BJ (cell line): ENCODE measurements at regions not wholly inside any gene's neighbourhood (a gene's known extent, or its start where the extent isn't known, plus 50 kb on each side); places are given as distances from the start of the nearest gene placed in this dataset.

Source experiments
- CTCF ChIA-PET: fragments of 350-600 bp; formaldehyde crosslinking; extraction: SDS; loops from one replicate; lab custom pipeline; 2021; ENCODE audit warnings: antibody characterized with exemption, inconsistent platforms; lab: Yijun Ruan, JAX
- POLR2A ChIA-PET: fragments of 300-600 bp; sonication (Branson Sonifier 250); formaldehyde crosslinking; extraction: SDS; loops from one replicate; lab custom pipeline; 2021; ENCODE audit warnings: antibody characterized with exemption; lab: Charles Lee
- DNase-seq: peaks from one replicate; pipeline ENCODE4 v3.0.0-alpha.2; 2011; ENCODE audit warnings: low read depth
- H3K27me3 ChIP-seq: 2 replicates; pipeline ENCODE4 v1.6.0; 2011; ENCODE audit warnings: low read length; ENCODE audit not compliant: control insufficient read depth, insufficient read depth
- H3K36me3 ChIP-seq: 2 replicates; pipeline ENCODE4 v1.5.1; 2011; ENCODE audit warnings: low read length; ENCODE audit not compliant: control insufficient read depth, insufficient read depth
- H3K4me3 ChIP-seq: 2 replicates; pipeline ENCODE4 v1.5.1; 2011; ENCODE audit warnings: low read depth, mild to moderate bottlenecking, control low read depth, low read length
- CTCF ChIP-seq: IDR thresholded peaks from 2 replicates; pipeline ENCODE4 v1.5.1; 2011; ENCODE audit warnings: low read depth, mild to moderate bottlenecking, control low read depth, inconsistent platforms, low read length, moderate library complexity; ENCODE audit not compliant: insufficient read depth

GRCh38 chr5:142395334-142395733 is 70.5 kb upstream of the SPRY4 start:
- ChIA-PET CTCF (interaction anchor here (0.8 kb wide), 1 partner anchor 10 kb away, joined by 3 read pairs; no protein-coding TSS in a partner anchor), POLR2A (no interaction called here)
- Histone ChIP-seq H3K36me3 (no peaks in the 10 kb centered on the region), H3K4me3 (no peak overlapping the region), H3K27me3 (no peaks in the 10 kb centered on the region)
- no peak for TF ChIP-seq CTCF
- no peak for DNase-seq

- H3K36me3 ChIP-seq = no peaks in the 10 kb centered on the region
- no peak for TF ChIP-seq CTCF
- no peaks in the 10 kb centered on the region for H3K27me3 ChIP-seq
- ChIA-PET POLR2A (no interaction called here), CTCF (no interaction called here)
- no peak overlapping the region for H3K4me3 ChIP-seq
- no peak for DNase-seq
Measured at GRCh38 chr5:142391058-142391845, 66.4 kb upstream of the SPRY4 start.

GRCh38 chr5:142390334-142390733 is 65.5 kb upstream of the SPRY4 start:
- Histone ChIP-seq H3K4me3 (no peak overlapping the region), H3K27me3 (no peaks in the 10 kb centered on the region), H3K36me3 (no peaks in the 10 kb centered on the region)
- ChIA-PET POLR2A (no interaction called here), CTCF (interaction anchor here (0.7 to 1.4 kb wide), 4 partner anchors 10 to 159 kb away, joined by 3 to 6 read pairs (median 3); partner anchors contain the start of gene SPRY4)
- DNase-seq = no peak
- no peak for TF ChIP-seq CTCF

GRCh38 chr5:142388696-142389095 is 63.9 kb upstream of the SPRY4 start:
- no peak for DNase-seq
- POLR2A ChIA-PET = no interaction called here
- CTCF ChIA-PET = no interaction called here
- Histone ChIP-seq H3K4me3 (no peak overlapping the region), H3K27me3 (no peaks in the 10 kb centered on the region), H3K36me3 (no peaks in the 10 kb centered on the region)
- TF ChIP-seq CTCF = no peak

- H3K27me3 ChIP-seq = no peaks in the 10 kb centered on the region
- no peak overlapping the region for H3K4me3 ChIP-seq
- H3K36me3 ChIP-seq = no peaks in the 10 kb centered on the region
- ChIA-PET POLR2A (no interaction called here), CTCF (interaction anchor here (0.6 to 1.5 kb wide), 4 partner anchors 35 to 161 kb away, joined by 3 to 4 read pairs (median 4); no protein-coding TSS in a partner anchor)
- no peak for TF ChIP-seq CTCF
- DNase-seq = no peak
Measured at GRCh38 chr5:142387024-142387682, 62.3 kb upstream of the SPRY4 start.
